Activated CD8-positive, alpha-beta T cell treated with anti-CD3 and anti-CD28 coated beads for 36 hours (primary cell): ENCODE measurements at regions not wholly inside any gene's neighbourhood (a gene's known extent, or its start where the extent isn't known, plus 50 kb on each side); places are given as distances from the start of the nearest gene placed in this dataset.
A peak's percentile ranks its signal among the peaks of the same experiment; 100 is the strongest.

Experiments used
- ATAC-seq: fragments of 200-7000 bp; cut with Tn5 transposase; one replicate; pipeline ENCODE4 v1.10.0; 2021; ENCODE audit warnings: mild to moderate bottlenecking, moderate library complexity
- CTCF ChIA-PET: fragments of 350-600 bp; sonication (Branson Sonifier 250); formaldehyde crosslinking; loops from one replicate; lab custom pipeline; 2021; ENCODE audit warnings: antibody characterized with exemption; lab: Charles Lee
- POLR2A ChIA-PET: fragments of 350-600 bp; sonication (Branson Sonifier 250); formaldehyde crosslinking; loops from one replicate; lab custom pipeline; 2021; ENCODE audit warnings: antibody characterized with exemption; lab: Charles Lee
- DNase-seq: peaks from one replicate; pipeline ENCODE4 v3.0.0-alpha.2; 2020
- H3K27ac Mint-ChIP-seq: one replicate; pipeline ENCODE4 v1.8.0; 2021; ENCODE audit warnings: mild to moderate bottlenecking, mixed read lengths
- H3K27me3 Mint-ChIP-seq: one replicate; pipeline ENCODE4 v1.8.0; 2021; ENCODE audit warnings: mixed read lengths
- H3K36me3 Mint-ChIP-seq: one replicate; pipeline ENCODE4 v1.8.0; 2021; ENCODE audit warnings: low read depth, mixed read lengths
- H3K4me1 Mint-ChIP-seq: one replicate; pipeline ENCODE4 v1.8.0; 2021; ENCODE audit warnings: low read depth, mixed read lengths
- H3K4me3 Mint-ChIP-seq: one replicate; pipeline ENCODE4 v1.8.0; 2021; ENCODE audit warnings: mild to moderate bottlenecking, moderate library complexity, mixed read lengths
- H3K9me3 Mint-ChIP-seq: one replicate; pipeline ENCODE4 v1.8.0; 2021; ENCODE audit warnings: mixed read lengths
- CTCF ChIP-seq: fragments of 200-600 bp; IDR thresholded peaks from one replicate; pipeline ENCODE4 v1.8.0; 2022; ENCODE audit warnings: antibody characterized with exemption, mild to moderate bottlenecking
- intact Hi-C: fragments of 100-400 bp; cut with micrococcal nuclease; formaldehyde crosslinking; loops from one replicate; pipeline ENCODE4 v1.10.0; 2022

GRCh38 chr10:62619413-62619738 is 185.1 kb upstream of the ADO start:
- peaks cover 1% of the 10 kb centered on the region for H3K9me3 Mint-ChIP-seq
- peaks cover 39% of the 10 kb centered on the region for H3K4me1 Mint-ChIP-seq
- TF ChIP-seq CTCF: no peak
- no peak overlapping the region for H3K4me3 Mint-ChIP-seq
- no peak for DNase-seq
- no peak for ATAC-seq
- H3K27ac Mint-ChIP-seq: no peak overlapping the region
- H3K36me3 Mint-ChIP-seq: no peaks in the 10 kb centered on the region
- no peaks in the 10 kb centered on the region for H3K27me3 Mint-ChIP-seq
- ChIA-PET POLR2A (interaction anchor here (1.1 to 1.3 kb wide), 2 partner anchors 13 to 197 kb away, joined by 3 to 4 read pairs; partner anchors contain the start of gene EGR2), CTCF (interaction anchor here (1.1 to 2.4 kb wide), 5 partner anchors 9 to 198 kb away, joined by 4 to 9 read pairs (median 7); partner anchors contain the start of gene EGR2)
- intact Hi-C loops: no loop called here

- no peaks in the 10 kb centered on the region for H3K36me3 Mint-ChIP-seq
- intact Hi-C loops: no loop called here
- CTCF ChIA-PET: interaction anchor here (1.1 to 2.4 kb wide), 4 partner anchors 10 to 197 kb away, joined by 4 to 9 read pairs (median 8); partner anchors contain the start of gene EGR2
- POLR2A ChIA-PET: interaction anchor here (0.6 to 1.3 kb wide), 4 partner anchors 11 to 196 kb away, joined by 3 to 4 read pairs (median 3); partner anchors contain the start of gene EGR2
- H3K27me3 Mint-ChIP-seq: no peaks in the 10 kb centered on the region
- no peak for TF ChIP-seq CTCF
- H3K9me3 Mint-ChIP-seq: no peaks in the 10 kb centered on the region
- peaks cover 28% of the 10 kb centered on the region for H3K4me1 Mint-ChIP-seq
- no peak for DNase-seq
- no peak overlapping the region for H3K4me3 Mint-ChIP-seq
- H3K27ac Mint-ChIP-seq: no peak overlapping the region
- peak; percentile 73 for ATAC-seq
These were observed 184.0 kb upstream of the ADO start for GRCh38 chr10:62620491-62620890.

- no peak for ATAC-seq
- Mint-ChIP-seq H3K27ac (no peak overlapping the region), H3K4me1 (peaks cover 27% of the 10 kb centered on the region), H3K9me3 (no peaks in the 10 kb centered on the region), H3K27me3 (no peaks in the 10 kb centered on the region), H3K4me3 (no peak overlapping the region), H3K36me3 (no peaks in the 10 kb centered on the region)
- no peak for DNase-seq
- intact Hi-C loops: no loop called here
- CTCF ChIA-PET: interaction anchor here (0.7 to 2.1 kb wide), 4 partner anchors 13 to 194 kb away, joined by 3 to 6 read pairs (median 4); partner anchors contain the start of gene EGR2
- POLR2A ChIA-PET: no interaction called here
- no peak for TF ChIP-seq CTCF
These were observed 181.3 kb upstream of the ADO start for GRCh38 chr10:62623223-62623622.

GRCh38 chr10:62625484-62625883 is 179.0 kb upstream of the ADO start:
- POLR2A ChIA-PET: interaction anchor here (1.2 kb wide), 1 partner anchor 10 kb away, joined by 4 read pairs; no protein-coding TSS in a partner anchor
- TF ChIP-seq CTCF: no peak
- ATAC-seq: no peak
- H3K27ac Mint-ChIP-seq: no peak overlapping the region
- no peaks in the 10 kb centered on the region for H3K36me3 Mint-ChIP-seq
- H3K9me3 Mint-ChIP-seq: no peaks in the 10 kb centered on the region
- H3K4me3 Mint-ChIP-seq: no peak overlapping the region
- CTCF ChIA-PET: interaction anchor here (0.9 kb wide), 2 partner anchors 13 to 108 kb away, joined by 3 read pairs; no protein-coding TSS in a partner anchor
- intact Hi-C loops: no loop called here
- H3K4me1 Mint-ChIP-seq: peaks cover 12% of the 10 kb centered on the region
- H3K27me3 Mint-ChIP-seq: no peaks in the 10 kb centered on the region
- no peak for DNase-seq

GRCh38 chr10:62626079-62626478 is 178.4 kb upstream of the ADO start:
- Mint-ChIP-seq H3K27me3 (no peaks in the 10 kb centered on the region), H3K4me3 (no peak overlapping the region), H3K36me3 (no peaks in the 10 kb centered on the region), H3K4me1 (peaks cover 8% of the 10 kb centered on the region), H3K9me3 (peaks cover 1% of the 10 kb centered on the region), H3K27ac (no peak overlapping the region)
- no peak for TF ChIP-seq CTCF
- ATAC-seq: no peak
- POLR2A ChIA-PET: no interaction called here
- intact Hi-C loops: no loop called here
- CTCF ChIA-PET: interaction anchor here (1.7 kb wide), 1 partner anchor 192 kb away, joined by 5 read pairs; no protein-coding TSS in a partner anchor
- DNase-seq: no peak
